Lower lobe of right lung (tissue), 2 donors: ENCODE measurements at regions not wholly inside any gene's neighbourhood (a gene's known extent, or its start where the extent isn't known, plus 50 kb on each side); places are given as distances from the start of the nearest gene placed in this dataset.
"Not testable (repeated sequence)": the region's sequence is repeated elsewhere in the genome, so short reads cannot be mapped to it uniquely, and the experiment has no call there.

ENCODE experiments used
- ATAC-seq, 2 donors: fragments of 200-7000 bp; cut with Tn5 transposase; one replicate each; pipeline ENCODE4 v1.9.1; 2020 to 2022; ENCODE audit warnings: mild to moderate bottlenecking in 2 of 2, moderate library complexity in 2 of 2
- DNase-seq: peaks from one replicate; pipeline ENCODE4 v3.0.0-alpha.2; 2020
- H3K27ac ChIP-seq: fragments of 200-600 bp; one replicate; pipeline ENCODE4 v1.8.0; 2022
- H3K27me3 ChIP-seq: fragments of 200-600 bp; one replicate; pipeline ENCODE4 v1.8.0; 2022; ENCODE audit warnings: low read depth
- H3K36me3 ChIP-seq: fragments of 200-600 bp; one replicate; pipeline ENCODE4 v1.8.0; 2022; ENCODE audit warnings: mild to moderate bottlenecking
- H3K4me1 ChIP-seq: fragments of 200-600 bp; one replicate; pipeline ENCODE4 v1.8.0; 2022
- H3K4me3 ChIP-seq: fragments of 200-600 bp; one replicate; pipeline ENCODE4 v1.8.0; 2022; ENCODE audit warnings: mild to moderate bottlenecking
- H3K9me3 ChIP-seq: fragments of 200-600 bp; one replicate; pipeline ENCODE4 v1.8.0; 2022
- CTCF ChIP-seq: fragments of 200-600 bp; IDR thresholded peaks from one replicate; pipeline ENCODE4 v1.8.0; 2022; ENCODE audit warnings: antibody characterized with exemption, mild to moderate bottlenecking
- intact Hi-C: fragments of 100-400 bp; cut with DNase I; formaldehyde crosslinking; loops from one replicate; pipeline ENCODE4 v1.11.0; 2022
- donor health status: DM: no; HTN: yes; CAD: no; lungs with severe emphysema.

DNA sequence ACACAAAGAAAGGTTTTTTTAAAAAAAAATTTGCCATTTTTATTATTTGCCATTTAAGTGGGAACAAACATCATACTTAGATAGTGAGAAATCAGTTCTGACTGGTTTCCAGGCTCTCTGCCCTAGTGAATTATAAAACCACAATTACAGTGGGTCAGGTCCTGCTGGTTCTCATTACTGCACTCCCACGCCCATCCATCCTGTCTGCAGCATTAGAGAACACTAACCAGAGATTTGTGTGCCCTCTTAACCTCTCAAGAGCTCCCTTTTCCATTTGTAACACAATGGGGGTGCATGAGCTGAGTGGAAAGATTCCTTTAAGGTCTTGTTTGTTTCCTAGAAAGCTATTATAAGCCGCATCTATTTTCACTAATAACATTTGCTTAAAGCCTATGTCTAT lies 489.3 kb downstream of the AMY1C start:
- no peak for TF ChIP-seq CTCF
- Histone ChIP-seq H3K9me3 (no peaks in the 10 kb centered on the region), H3K27me3 (no peaks in the 10 kb centered on the region), H3K36me3 (no peaks in the 10 kb centered on the region), H3K4me1 (no peaks in the 10 kb centered on the region), H3K4me3 (no peak overlapping the region), H3K27ac (no peak overlapping the region)
- DNase-seq (no peak), ATAC-seq (no peak)
- intact Hi-C loops = no loop called here

DNA sequence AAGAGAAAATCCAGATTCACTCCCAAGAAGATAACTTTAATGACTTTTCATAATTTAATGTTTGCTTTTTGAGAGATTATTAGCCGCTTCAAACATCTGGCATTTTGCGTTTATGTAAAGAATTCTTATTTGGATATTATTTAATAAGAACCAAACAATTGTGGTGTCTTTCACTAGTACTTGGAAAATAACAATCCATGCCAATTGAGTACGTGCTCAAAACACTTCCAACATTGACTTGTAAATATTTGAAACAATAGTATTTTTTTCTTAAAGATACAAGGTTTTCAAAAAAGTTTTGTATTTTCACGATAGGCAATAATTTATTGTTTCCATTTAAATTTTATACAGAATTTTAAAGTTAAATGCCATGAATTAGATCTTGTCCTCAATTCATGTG lies 498.7 kb downstream of the AMY1C start:
- Histone ChIP-seq H3K4me3 (no peak overlapping the region), H3K9me3 (no peaks in the 10 kb centered on the region), H3K36me3 (no peaks in the 10 kb centered on the region), H3K4me1 (no peaks in the 10 kb centered on the region), H3K27ac (no peak overlapping the region), H3K27me3 (no peaks in the 10 kb centered on the region)
- no peak for TF ChIP-seq CTCF
- no peak for DNase-seq
- intact Hi-C loops = no loop called here
- no peak for ATAC-seq

GRCh38 chr1:104259481-104259880 lies 509.8 kb downstream of the AMY1C start:
- intact Hi-C loops = no loop called here
- no peak overlapping the region for H3K4me3 ChIP-seq

DNA sequence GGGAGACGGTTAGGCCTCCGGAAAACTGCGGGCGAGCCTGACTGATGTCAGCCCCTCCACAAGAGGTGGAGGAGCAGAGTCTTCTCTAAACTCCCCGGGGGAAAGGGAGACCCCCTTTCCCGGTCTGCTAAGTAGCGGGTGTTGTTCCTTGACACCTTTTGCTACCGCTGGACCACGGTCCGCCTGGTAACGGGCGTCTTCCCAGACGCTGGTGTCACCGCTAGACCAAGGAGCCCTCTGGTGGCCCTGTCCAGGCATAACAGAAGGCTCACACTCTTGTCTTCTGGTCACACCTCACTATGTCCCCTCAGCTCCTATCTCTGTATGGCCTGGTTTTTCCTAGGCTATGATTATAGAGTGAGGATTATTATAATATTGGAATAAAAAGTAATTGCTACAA lies 513.4 kb downstream of the AMY1C start:
- H3K4me1 ChIP-seq, intact Hi-C loops, H3K27me3 ChIP-seq, H3K36me3 ChIP-seq, H3K4me3 ChIP-seq, DNase-seq, H3K9me3 ChIP-seq, H3K27ac ChIP-seq, ATAC-seq: not testable (repeated sequence)

More at GRCh38 chr1:104259481-104259880, 509.8 kb downstream of the AMY1C start:
- Histone ChIP-seq H3K9me3 (no peaks in the 10 kb centered on the region), H3K27me3 (no peaks in the 10 kb centered on the region), H3K4me1 (no peaks in the 10 kb centered on the region), H3K27ac (no peak overlapping the region), H3K36me3 (no peaks in the 10 kb centered on the region)
- no peak for TF ChIP-seq CTCF
- ATAC-seq (no peak), DNase-seq (no peak)

- TF ChIP-seq CTCF = no peak
- intact Hi-C loops = no loop called here
These were observed 514.8 kb downstream of the AMY1C start for GRCh38 chr1:104264521-104264920.

DNA sequence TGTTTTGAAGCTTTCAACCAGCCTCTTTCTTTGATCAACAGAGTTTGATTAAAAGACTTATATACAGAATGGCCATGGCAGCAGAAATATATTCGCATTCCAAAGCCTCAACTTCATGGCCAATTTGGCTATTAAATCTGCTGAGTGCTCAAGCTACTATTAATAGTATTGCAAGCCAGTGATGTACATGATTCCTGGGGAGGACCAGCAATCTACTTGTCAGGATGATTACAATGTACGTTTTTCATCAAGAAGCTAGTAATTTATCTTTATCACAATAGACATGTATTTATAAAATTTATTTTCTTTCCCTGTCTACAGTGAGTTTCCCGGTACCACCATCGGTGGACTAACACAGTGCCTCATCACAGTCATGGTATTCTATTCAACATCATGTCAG lies 515.5 kb downstream of the AMY1C start:
- no peak for TF ChIP-seq CTCF
- H3K4me3 ChIP-seq = no peak overlapping the region
- H3K36me3 ChIP-seq = no peaks in the 10 kb centered on the region
- DNase-seq (no peak), ATAC-seq (no peak)
- H3K27ac ChIP-seq = no peak overlapping the region
- no peaks in the 10 kb centered on the region for H3K27me3 ChIP-seq
- no peaks in the 10 kb centered on the region for H3K4me1 ChIP-seq
- H3K9me3 ChIP-seq = no peaks in the 10 kb centered on the region
- intact Hi-C loops = no loop called here

More at GRCh38 chr1:104264521-104264920, 514.8 kb downstream of the AMY1C start:
- Histone ChIP-seq H3K27me3 (no peaks in the 10 kb centered on the region), H3K27ac (no peak overlapping the region), H3K4me3 (no peak overlapping the region), H3K4me1 (no peaks in the 10 kb centered on the region), H3K9me3 (no peaks in the 10 kb centered on the region), H3K36me3 (no peaks in the 10 kb centered on the region)
- DNase-seq (no peak), ATAC-seq (no peak)
